ENCODE measurements at regions not wholly inside any gene's neighbourhood (a gene's known extent, or its start where the extent isn't known, plus 50 kb on each side); places are given as distances from the start of the nearest gene placed in this dataset.
A peak's percentile ranks its signal among the peaks of the same experiment; 100 is the strongest.

GRCh38 chr15:95281470-95281869, 1049.0 kb upstream of the NR2F2 start:
- no peaks in the 10 kb centered on the region for H3K9me3 ChIP-seq
- DNase-seq = no peak

GRCh38 chr15:95284492-95284891, 1046.0 kb upstream of the NR2F2 start:
- Histone ChIP-seq H3K36me3 (no peaks in the 10 kb centered on the region), H3K27me3 (no peaks in the 10 kb centered on the region), H3K9me3 (no peaks in the 10 kb centered on the region), H3K4me3 (no peak overlapping the region)
- no peak for DNase-seq

More at GRCh38 chr15:95281470-95281869, 1049.0 kb upstream of the NR2F2 start:
- Histone ChIP-seq H3K4me3 (no peak overlapping the region), H3K36me3 (no peaks in the 10 kb centered on the region), H3K27me3 (no peaks in the 10 kb centered on the region)

GRCh38 chr15:95284933-95285421, 1045.5 kb upstream of the NR2F2 start:
- H3K9me3 ChIP-seq = no peaks in the 10 kb centered on the region
- H3K27me3 ChIP-seq = no peaks in the 10 kb centered on the region
- no peak overlapping the region for H3K4me3 ChIP-seq
- DNase-seq = no peak
- H3K36me3 ChIP-seq = no peaks in the 10 kb centered on the region

GRCh38 chr15:95286352-95286880, 1044.1 kb upstream of the NR2F2 start:
- Histone ChIP-seq H3K9me3 (no peaks in the 10 kb centered on the region), H3K27me3 (no peaks in the 10 kb centered on the region), H3K36me3 (no peaks in the 10 kb centered on the region), H3K4me3 (no peak overlapping the region)
- no peak for DNase-seq

GRCh38 chr15:95287720-95288103, 1042.8 kb upstream of the NR2F2 start:
- Histone ChIP-seq H3K36me3 (no peaks in the 10 kb centered on the region), H3K27me3 (no peaks in the 10 kb centered on the region), H3K4me3 (no peak overlapping the region), H3K9me3 (no peaks in the 10 kb centered on the region)
- DNase-seq = peak; percentile 34

- no peaks in the 10 kb centered on the region for H3K27me3 ChIP-seq
- no peak for DNase-seq
- no peaks in the 10 kb centered on the region for H3K9me3 ChIP-seq
- H3K36me3 ChIP-seq = no peaks in the 10 kb centered on the region
- no peak overlapping the region for H3K4me3 ChIP-seq
Measured at GRCh38 chr15:95288626-95289025, 1041.9 kb upstream of the NR2F2 start.

- H3K9me3 ChIP-seq = peaks cover 2% of the 10 kb centered on the region; the same call in 1 of the 2 replicates
- H3K36me3 ChIP-seq = no peaks in the 10 kb centered on the region
- DNase-seq = no peak
- no peak overlapping the region for H3K4me3 ChIP-seq
- no peaks in the 10 kb centered on the region for H3K27me3 ChIP-seq
Measured at GRCh38 chr15:95290176-95290974, 1040.1 kb upstream of the NR2F2 start.

GRCh38 chr15:95291898-95292472, 1038.5 kb upstream of the NR2F2 start:
- H3K9me3 ChIP-seq = peaks cover 2% of the 10 kb centered on the region; the same call in 1 of the 2 replicates
- no peaks in the 10 kb centered on the region for H3K27me3 ChIP-seq
- H3K36me3 ChIP-seq = no peaks in the 10 kb centered on the region
- H3K4me3 ChIP-seq = no peak overlapping the region
- DNase-seq = no peak

- H3K9me3 ChIP-seq = peaks cover 2% of the 10 kb centered on the region; the same call in 1 of the 2 replicates
- no peaks in the 10 kb centered on the region for H3K36me3 ChIP-seq
- DNase-seq = peak; percentile 11
- no peak overlapping the region for H3K4me3 ChIP-seq
- no peaks in the 10 kb centered on the region for H3K27me3 ChIP-seq
Measured at GRCh38 chr15:95292785-95293450, 1037.6 kb upstream of the NR2F2 start.

GRCh38 chr15:95293456-95294031, 1037.0 kb upstream of the NR2F2 start:
- H3K36me3 ChIP-seq = no peaks in the 10 kb centered on the region
- DNase-seq = no peak
- H3K4me3 ChIP-seq = no peak overlapping the region
- peaks cover 2% of the 10 kb centered on the region; the same call in 1 of the 2 replicates for H3K9me3 ChIP-seq
- H3K27me3 ChIP-seq = no peaks in the 10 kb centered on the region

- H3K36me3 ChIP-seq = no peaks in the 10 kb centered on the region
- no peaks in the 10 kb centered on the region for H3K27me3 ChIP-seq
- no peak overlapping the region for H3K4me3 ChIP-seq
Measured at GRCh38 chr15:95295363-95295762, 1035.1 kb upstream of the NR2F2 start.

GRCh38 chr15:95295896-95296625, 1034.4 kb upstream of the NR2F2 start:
- H3K27me3 ChIP-seq = no peaks in the 10 kb centered on the region
- DNase-seq = no peak
- H3K4me3 ChIP-seq = no peak overlapping the region
- no peaks in the 10 kb centered on the region for H3K36me3 ChIP-seq
- peaks cover 2% of the 10 kb centered on the region; the same call in 1 of the 2 replicates for H3K9me3 ChIP-seq

More at GRCh38 chr15:95295363-95295762, 1035.1 kb upstream of the NR2F2 start:
- DNase-seq = no peak
- peaks cover 2% of the 10 kb centered on the region; the same call in 1 of the 2 replicates for H3K9me3 ChIP-seq

GRCh38 chr15:95296643-95297042, 1033.9 kb upstream of the NR2F2 start:
- H3K36me3 ChIP-seq = no peaks in the 10 kb centered on the region
- peaks cover 5% of the 10 kb centered on the region for H3K9me3 ChIP-seq
- H3K27me3 ChIP-seq = no peaks in the 10 kb centered on the region
- no peak overlapping the region for H3K4me3 ChIP-seq
- no peak for DNase-seq

GRCh38 chr15:95298729-95299128, 1031.8 kb upstream of the NR2F2 start:
- no peaks in the 10 kb centered on the region for H3K36me3 ChIP-seq
- H3K9me3 ChIP-seq = peaks cover 11% of the 10 kb centered on the region
- no peaks in the 10 kb centered on the region for H3K27me3 ChIP-seq
- no peak for DNase-seq
- H3K4me3 ChIP-seq = no peak overlapping the region

GRCh38 chr15:95300958-95301357, 1029.5 kb upstream of the NR2F2 start:
- Histone ChIP-seq H3K9me3 (peaks cover 9% of the 10 kb centered on the region; the same call in 1 of the 2 replicates), H3K27me3 (no peaks in the 10 kb centered on the region), H3K4me3 (no peak overlapping the region), H3K36me3 (no peaks in the 10 kb centered on the region)
- DNase-seq = peak; percentile 66

- Histone ChIP-seq H3K36me3 (no peaks in the 10 kb centered on the region), H3K4me3 (no peak overlapping the region)
Measured at GRCh38 chr15:95302206-95302605, 1028.3 kb upstream of the NR2F2 start.

More at GRCh38 chr15:95302206-95302605, 1028.3 kb upstream of the NR2F2 start:
- H3K9me3 ChIP-seq = peaks cover 9% of the 10 kb centered on the region; the same call in 1 of the 2 replicates
- DNase-seq = no peak
- H3K27me3 ChIP-seq = no peaks in the 10 kb centered on the region
